IMR-90 (cell line): ENCODE measurements at regions not wholly inside any gene's neighbourhood (a gene's known extent, or its start where the extent isn't known, plus 50 kb on each side); places are given as distances from the start of the nearest gene placed in this dataset.

Experiments used
- ATAC-seq: fragments of 200-7000 bp; cut with Tn5 transposase; 2 replicates; pipeline ENCODE4 v1.9.1; 2020; ENCODE audit warnings: low read depth, mild to moderate bottlenecking, moderate library complexity
- BruUV-seq: library from RNA; stranded (reverse); fragments of 400-500 nt; replicated peaks from 2 replicates; lab custom pipeline; 2021; lab: Mats Ljungman, UMichigan
- CTCF ChIA-PET: fragments of 300-600 bp; formaldehyde crosslinking; extraction: SDS; loops from one replicate; lab custom pipeline; 2021; ENCODE audit warnings: antibody characterized with exemption; lab: Yijun Ruan, JAX
- POLR2A ChIA-PET: fragments of 300-600 bp; sonication (Branson Sonifier 250); formaldehyde crosslinking; loops from one replicate; lab custom pipeline; 2022; ENCODE audit warnings: antibody characterized with exemption; ENCODE audit not compliant: unreplicated experiment; lab: Charles Lee
- DNase-seq: peaks from one replicate; pipeline ENCODE4 v3.0.0; 2013
- H2AFZ ChIP-seq: replicated peaks from 2 replicates; pipeline ENCODE3; 2013; ENCODE audit warnings: low read length, mild to moderate bottlenecking; ENCODE audit not compliant: poor library complexity
- H2AK5ac ChIP-seq: 2 replicates; pipeline ENCODE4 v1.6.1; 2013; ENCODE audit warnings: low read depth, low read length, inconsistent platforms
- H2AK9ac ChIP-seq: replicated peaks from 2 replicates; pipeline ENCODE3; 2013; ENCODE audit warnings: mild to moderate bottlenecking, low read depth, low read length, moderate library complexity; ENCODE audit not compliant: poor library complexity
- H2BK120ac ChIP-seq: 2 replicates; pipeline ENCODE4 v1.6.1; 2013; ENCODE audit warnings: low read depth, low read length, inconsistent platforms
- H2BK15ac ChIP-seq: 3 replicates; pipeline ENCODE4 v1.6.1; 2013; ENCODE audit warnings: low read depth, low read length, inconsistent platforms
- H2BK20ac ChIP-seq: 2 replicates; pipeline ENCODE4 v1.6.1; 2013; ENCODE audit warnings: low read depth, mild to moderate bottlenecking, inconsistent platforms, low read length, moderate library complexity
- H2BK5ac ChIP-seq: 2 replicates; pipeline ENCODE4 v1.6.1; 2013; ENCODE audit warnings: mild to moderate bottlenecking, low read depth, low read length, inconsistent platforms; ENCODE audit not compliant: poor library complexity, severe bottlenecking
- H3K14ac ChIP-seq: replicated peaks from 2 replicates; pipeline ENCODE4 v1.6.1; 2013; ENCODE audit warnings: low read depth, low read length, inconsistent platforms
- H3K18ac ChIP-seq: 2 replicates; pipeline ENCODE4 v1.6.1; 2013; ENCODE audit warnings: low read depth, low read length, control low read depth
- H3K23ac ChIP-seq: 2 replicates; pipeline ENCODE4 v1.6.1; 2013; ENCODE audit warnings: low read depth, low read length, inconsistent platforms
- H3K27ac ChIP-seq: 2 replicates; pipeline ENCODE4 v1.5.1; 2013; ENCODE audit warnings: mild to moderate bottlenecking, control low read depth, low read length; ENCODE audit not compliant: insufficient read depth
- H3K27me3 ChIP-seq: 2 replicates; pipeline ENCODE4 v1.6.1; 2013; ENCODE audit warnings: low read length; ENCODE audit not compliant: control insufficient read depth, insufficient read depth
- H3K36me3 ChIP-seq: 2 replicates; pipeline ENCODE4 v1.6.1; 2013; ENCODE audit warnings: low read length, mixed read lengths; ENCODE audit not compliant: control insufficient read depth, insufficient read depth
- H3K4ac ChIP-seq: 2 replicates; pipeline ENCODE4 v1.6.1; 2013; ENCODE audit warnings: low read depth, low read length, inconsistent platforms
- H3K4me1 ChIP-seq: 2 replicates; pipeline ENCODE4 v1.6.1; 2013; ENCODE audit warnings: low read length, mixed read lengths; ENCODE audit not compliant: control insufficient read depth, insufficient read depth
- H3K4me2 ChIP-seq: 2 replicates; pipeline ENCODE4 v1.6.1; 2013; ENCODE audit warnings: low read depth, mild to moderate bottlenecking, control low read depth, low read length, moderate library complexity
- H3K4me3 ChIP-seq: 2 replicates; pipeline ENCODE4 v1.5.1; 2013; ENCODE audit warnings: low read depth, mild to moderate bottlenecking, control low read depth, low read length, moderate library complexity; ENCODE audit not compliant: insufficient read depth
- H3K56ac ChIP-seq: 2 replicates; pipeline ENCODE4 v1.6.1; 2013; ENCODE audit warnings: low read length, inconsistent platforms; ENCODE audit not compliant: insufficient read depth; ENCODE audit errors: extremely low read depth
- H3K79me1 ChIP-seq, 2 experiments: 2 replicates each; pipeline ENCODE4 v1.6.1; 2013; ENCODE audit warnings: low read length in 2 of 2, inconsistent platforms in 1 of 2, low read depth in 1 of 2
- H3K9ac ChIP-seq: 2 replicates; pipeline ENCODE4 v1.6.1; 2013; ENCODE audit warnings: low read depth, low read length, control low read depth
- H3K9me1 ChIP-seq: 2 replicates; pipeline ENCODE4 v1.6.1; 2013; ENCODE audit warnings: low read length, inconsistent platforms; ENCODE audit not compliant: insufficient read depth
- H3K9me3 ChIP-seq: 2 replicates; pipeline ENCODE4 v1.6.1; 2013; ENCODE audit warnings: low read length; ENCODE audit not compliant: control insufficient read depth, insufficient read depth
- H4K20me1 ChIP-seq: 2 replicates; pipeline ENCODE4 v1.6.1; 2013; ENCODE audit warnings: low read length, inconsistent platforms; ENCODE audit not compliant: insufficient read depth
- H4K5ac ChIP-seq: 2 replicates; pipeline ENCODE4 v1.6.1; 2013; ENCODE audit warnings: mild to moderate bottlenecking, low read depth, low read length, control low read depth
- H4K8ac ChIP-seq, 2 experiments: 2 replicates each; pipeline ENCODE4 v1.6.1; 2013; ENCODE audit warnings: low read depth in 2 of 2, low read length in 2 of 2, control low read depth in 1 of 2, inconsistent platforms in 1 of 2
- H4K91ac ChIP-seq: 2 replicates; pipeline ENCODE4 v1.6.1; 2013; ENCODE audit warnings: low read depth, low read length, inconsistent platforms; ENCODE audit not compliant: insufficient read depth
- CEBPB ChIP-seq: IDR thresholded peaks from 2 replicates; pipeline ENCODE4 v1.6.1; 2012; ENCODE audit warnings: low read depth, low read length, improper control_type of control experiment
- CHD1 ChIP-seq: IDR thresholded peaks from 2 replicates; pipeline ENCODE4 v1.6.1; 2012; ENCODE audit warnings: low read depth, low read length, improper control_type of control experiment
- MAFK ChIP-seq: IDR thresholded peaks from 2 replicates; pipeline ENCODE4 v1.6.1; 2012; ENCODE audit warnings: low read depth, low read length, improper control_type of control experiment
- MAZ ChIP-seq: IDR thresholded peaks from 2 replicates; pipeline ENCODE4 v1.6.1; 2012; ENCODE audit warnings: low read depth, mild to moderate bottlenecking, low read length, improper control_type of control experiment, moderate library complexity, borderline replicate concordance
- MXI1 ChIP-seq: IDR thresholded peaks from 2 replicates; pipeline ENCODE4 v1.6.1; 2012; ENCODE audit warnings: low read depth, mild to moderate bottlenecking, low read length, moderate library complexity, borderline replicate concordance
- NFE2L2 ChIP-seq: fragments of 150-350 bp; IDR thresholded peaks from 2 replicates; pipeline ENCODE4 v1.6.1; 2016; ENCODE audit warnings: low read depth, mild to moderate bottlenecking, low read length
- POLR2A ChIP-seq: IDR thresholded peaks from 2 replicates; pipeline ENCODE4 v1.6.1; 2012; ENCODE audit warnings: mild to moderate bottlenecking, low read depth, low read length
- RAD21 ChIP-seq: IDR thresholded peaks from 2 replicates; pipeline ENCODE4 v1.6.1; 2012; ENCODE audit warnings: low read length, improper control_type of control experiment
- RCOR1 ChIP-seq: IDR thresholded peaks from 2 replicates; pipeline ENCODE4 v1.6.1; 2012; ENCODE audit warnings: mild to moderate bottlenecking, low read length, improper control_type of control experiment; ENCODE audit not compliant: insufficient replicate concordance
- RFX5 ChIP-seq: IDR thresholded peaks from 2 replicates; pipeline ENCODE4 v1.8.0; 2012; ENCODE audit warnings: low read depth, mild to moderate bottlenecking, low read length, moderate library complexity
- SMC3 ChIP-seq: fragments of 150-350 bp; IDR thresholded peaks from 2 replicates; pipeline ENCODE4 v1.6.1; 2016; ENCODE audit warnings: low read depth, mild to moderate bottlenecking, antibody characterized with exemption, low read length, moderate library complexity
- WGBS, 2 experiments: methylation state at CpG; one replicate each; pipeline versions ENCODE4 v1.1.5 to v1.1.7; 2013; ENCODE audit warnings: missing lambda C conversion rate in 2 of 2; ENCODE audit not compliant: insufficient read length in 1 of 2; ENCODE audit errors: extremely low coverage in 2 of 2; 5-methylcytosine and 5-hydroxymethylcytosine counted together
- dilution Hi-C: fragments of 300-500 bp; cut with HindIII; formaldehyde crosslinking; loops from one replicate; pipeline ENCODE4 v1.14.3; 2018; ENCODE audit warnings: low sequenced_read_pairs; ENCODE audit not compliant: unreplicated experiment
- in situ Hi-C: fragments of 300-500 bp; cut with MboI; formaldehyde crosslinking; loops from 3 replicates; pipeline ENCODE4 v1.14.3; 2019; ENCODE audit warnings: low sequenced_read_pairs, inconsistent platforms, mixed read lengths
- intact Hi-C: fragments of 100-400 bp; cut with micrococcal nuclease; formaldehyde crosslinking; loops from 2 replicates; pipeline ENCODE4 v1.10.0; 2022
- TF ChIP-seq, protein P1 (sequence below): fragments of 150-350 bp; IDR thresholded peaks from 2 replicates; pipeline ENCODE4 v1.6.1; 2016; ENCODE audit warnings: low read depth, mild to moderate bottlenecking, low read length, moderate library complexity, borderline replicate concordance
- TF ChIP-seq, protein P2 (sequence below): conservative IDR thresholded peaks from 2 replicates; pipeline ENCODE4 v1.5.1; 2012; ENCODE audit warnings: mild to moderate bottlenecking, low read depth, low read length, improper control_type of control experiment
- TF ChIP-seq, protein P3 (sequence below): fragments of 150-350 bp; IDR thresholded peaks from 2 replicates; pipeline ENCODE4 v1.6.1; 2017; ENCODE audit warnings: mild to moderate bottlenecking, antibody characterized with exemption, low read length, low read depth

DNA sequence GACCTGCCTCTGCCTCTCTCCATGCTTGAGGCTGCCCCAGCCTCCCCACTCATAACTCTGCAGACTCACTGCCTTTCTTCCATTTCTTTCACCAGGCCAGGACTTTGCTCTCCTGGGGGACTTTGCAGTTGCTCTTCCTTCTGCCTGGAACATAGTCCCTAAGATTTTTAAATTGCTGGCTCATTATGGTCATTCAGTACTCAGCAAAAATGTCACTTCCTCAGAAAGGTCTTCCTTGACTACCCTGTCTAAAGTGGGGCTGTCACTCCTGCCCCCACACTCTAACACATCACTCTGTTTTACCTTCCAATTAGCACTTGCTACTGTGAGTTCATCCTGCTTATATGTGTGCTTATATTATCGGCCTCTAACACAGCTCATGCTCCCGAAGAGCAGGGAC, 618.2 kb downstream of the UQCRFS1 start:
- Histone ChIP-seq H3K4me2 (no peak overlapping the region), H3K56ac (no peak overlapping the region), H3K79me1 (no peaks in the 10 kb centered on the region), H4K8ac (no peak overlapping the region), H2BK5ac (no peak overlapping the region), H3K27me3 (no peaks in the 10 kb centered on the region), H3K9me1 (no peaks in the 10 kb centered on the region), H4K91ac (no peak overlapping the region), H3K9ac (no peak overlapping the region), H4K5ac (no peak overlapping the region), H2BK15ac (no peak overlapping the region), H3K4me1 (no peaks in the 10 kb centered on the region), H3K9me3 (peaks cover 43% of the 10 kb centered on the region), H3K36me3 (no peaks in the 10 kb centered on the region), H3K18ac (no peak overlapping the region), H2BK20ac (no peak overlapping the region), H3K27ac (no peak overlapping the region), H3K14ac (no peak overlapping the region), H3K4me3 (no peak overlapping the region), H4K20me1 (no peaks in the 10 kb centered on the region), H2AFZ (no peak overlapping the region), H3K23ac (no peak overlapping the region), H2BK120ac (no peak overlapping the region), H2AK9ac (no peak overlapping the region), H2AK5ac (no peak overlapping the region), H3K4ac (no peak overlapping the region)
- no peak for DNase-seq
- ChIA-PET POLR2A (no interaction called here), CTCF (no interaction called here)
- intact Hi-C loops: no loop called here
- in situ Hi-C loops: no loop called here
- no TSS peak for BruUV-seq
- TF ChIP-seq MAFK (no peak), POLR2A (no peak), CEBPB (no peak), NFE2L2 (no peak), SMC3 (no peak), RCOR1 (no peak), RAD21 (no peak), MAZ (no peak), CHD1 (no peak), MXI1 (no peak), RFX5 (no peak)
- TF ChIP-seq, protein P1, sequence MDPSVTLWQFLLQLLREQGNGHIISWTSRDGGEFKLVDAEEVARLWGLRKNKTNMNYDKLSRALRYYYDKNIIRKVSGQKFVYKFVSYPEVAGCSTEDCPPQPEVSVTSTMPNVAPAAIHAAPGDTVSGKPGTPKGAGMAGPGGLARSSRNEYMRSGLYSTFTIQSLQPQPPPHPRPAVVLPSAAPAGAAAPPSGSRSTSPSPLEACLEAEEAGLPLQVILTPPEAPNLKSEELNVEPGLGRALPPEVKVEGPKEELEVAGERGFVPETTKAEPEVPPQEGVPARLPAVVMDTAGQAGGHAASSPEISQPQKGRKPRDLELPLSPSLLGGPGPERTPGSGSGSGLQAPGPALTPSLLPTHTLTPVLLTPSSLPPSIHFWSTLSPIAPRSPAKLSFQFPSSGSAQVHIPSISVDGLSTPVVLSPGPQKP: no peak
- TF ChIP-seq, protein P2, sequence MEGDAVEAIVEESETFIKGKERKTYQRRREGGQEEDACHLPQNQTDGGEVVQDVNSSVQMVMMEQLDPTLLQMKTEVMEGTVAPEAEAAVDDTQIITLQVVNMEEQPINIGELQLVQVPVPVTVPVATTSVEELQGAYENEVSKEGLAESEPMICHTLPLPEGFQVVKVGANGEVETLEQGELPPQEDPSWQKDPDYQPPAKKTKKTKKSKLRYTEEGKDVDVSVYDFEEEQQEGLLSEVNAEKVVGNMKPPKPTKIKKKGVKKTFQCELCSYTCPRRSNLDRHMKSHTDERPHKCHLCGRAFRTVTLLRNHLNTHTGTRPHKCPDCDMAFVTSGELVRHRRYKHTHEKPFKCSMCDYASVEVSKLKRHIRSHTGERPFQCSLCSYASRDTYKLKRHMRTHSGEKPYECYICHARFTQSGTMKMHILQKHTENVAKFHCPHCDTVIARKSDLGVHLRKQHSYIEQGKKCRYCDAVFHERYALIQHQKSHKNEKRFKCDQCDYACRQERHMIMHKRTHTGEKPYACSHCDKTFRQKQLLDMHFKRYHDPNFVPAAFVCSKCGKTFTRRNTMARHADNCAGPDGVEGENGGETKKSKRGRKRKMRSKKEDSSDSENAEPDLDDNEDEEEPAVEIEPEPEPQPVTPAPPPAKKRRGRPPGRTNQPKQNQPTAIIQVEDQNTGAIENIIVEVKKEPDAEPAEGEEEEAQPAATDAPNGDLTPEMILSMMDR: no peak
- TF ChIP-seq, protein P3, sequence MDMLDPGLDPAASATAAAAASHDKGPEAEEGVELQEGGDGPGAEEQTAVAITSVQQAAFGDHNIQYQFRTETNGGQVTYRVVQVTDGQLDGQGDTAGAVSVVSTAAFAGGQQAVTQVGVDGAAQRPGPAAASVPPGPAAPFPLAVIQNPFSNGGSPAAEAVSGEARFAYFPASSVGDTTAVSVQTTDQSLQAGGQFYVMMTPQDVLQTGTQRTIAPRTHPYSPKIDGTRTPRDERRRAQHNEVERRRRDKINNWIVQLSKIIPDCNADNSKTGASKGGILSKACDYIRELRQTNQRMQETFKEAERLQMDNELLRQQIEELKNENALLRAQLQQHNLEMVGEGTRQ: no peak
- WGBS, 2 experiments: no CpG with 5 or more reads among the region's 2 CpGs
- dilution Hi-C loops: no loop called here
- ATAC-seq: no peak
